ENCODE measurements at regions not wholly inside any gene's neighbourhood (a gene's known extent, or its start where the extent isn't known, plus 50 kb on each side); places are given as distances from the start of the nearest gene placed in this dataset.

DNA sequence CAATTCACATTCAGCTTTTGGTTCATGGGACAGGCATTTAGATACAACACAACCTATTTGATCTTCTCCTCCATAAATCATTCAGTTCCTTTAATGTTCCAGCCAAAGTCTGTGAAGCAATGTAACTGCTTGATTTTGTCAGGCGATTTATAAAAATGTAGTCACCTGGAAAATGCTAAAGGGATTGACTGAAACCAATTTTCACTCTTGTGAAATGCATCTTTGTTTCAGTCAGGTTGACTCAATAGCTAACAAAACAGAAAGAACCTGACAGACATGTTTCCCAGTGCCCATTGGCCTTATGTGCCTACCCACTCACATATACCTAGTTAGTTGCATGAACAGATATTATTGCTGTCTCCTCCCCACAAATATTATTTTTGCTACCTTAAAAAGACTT lies 335.7 kb downstream of the CHRM3 start:
- TF ChIP-seq, protein P1, sequence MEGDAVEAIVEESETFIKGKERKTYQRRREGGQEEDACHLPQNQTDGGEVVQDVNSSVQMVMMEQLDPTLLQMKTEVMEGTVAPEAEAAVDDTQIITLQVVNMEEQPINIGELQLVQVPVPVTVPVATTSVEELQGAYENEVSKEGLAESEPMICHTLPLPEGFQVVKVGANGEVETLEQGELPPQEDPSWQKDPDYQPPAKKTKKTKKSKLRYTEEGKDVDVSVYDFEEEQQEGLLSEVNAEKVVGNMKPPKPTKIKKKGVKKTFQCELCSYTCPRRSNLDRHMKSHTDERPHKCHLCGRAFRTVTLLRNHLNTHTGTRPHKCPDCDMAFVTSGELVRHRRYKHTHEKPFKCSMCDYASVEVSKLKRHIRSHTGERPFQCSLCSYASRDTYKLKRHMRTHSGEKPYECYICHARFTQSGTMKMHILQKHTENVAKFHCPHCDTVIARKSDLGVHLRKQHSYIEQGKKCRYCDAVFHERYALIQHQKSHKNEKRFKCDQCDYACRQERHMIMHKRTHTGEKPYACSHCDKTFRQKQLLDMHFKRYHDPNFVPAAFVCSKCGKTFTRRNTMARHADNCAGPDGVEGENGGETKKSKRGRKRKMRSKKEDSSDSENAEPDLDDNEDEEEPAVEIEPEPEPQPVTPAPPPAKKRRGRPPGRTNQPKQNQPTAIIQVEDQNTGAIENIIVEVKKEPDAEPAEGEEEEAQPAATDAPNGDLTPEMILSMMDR (IDR thresholded peaks at IDR 0.05): no peak
- no peak for TF ChIP-seq POLR2A (IDR thresholded peaks at IDR 0.05)
- TF ChIP-seq POLR2AphosphoS5 (IDR thresholded peaks at IDR 0.05): no peak
- no peak for TF ChIP-seq EP300 (IDR thresholded peaks at IDR 0.05)

Data from stomach (tissue), 4 donors.